H1 (cell line): ENCODE measurements at regions not wholly inside any gene's neighbourhood (a gene's known extent, or its start where the extent isn't known, plus 50 kb on each side); places are given as distances from the start of the nearest gene placed in this dataset.

ENCODE experiments used
- CTCF ChIA-PET: fragments of 300-600 bp; sonication (Branson Sonifier 250); formaldehyde crosslinking; loops from one replicate; lab custom pipeline; 2021; ENCODE audit not compliant: partially characterized antibody; lab: Charles Lee
- POLR2A ChIA-PET: fragments of 300-600 bp; sonication (Branson Sonifier 250); formaldehyde crosslinking; loops from one replicate; lab custom pipeline; 2021; ENCODE audit warnings: inconsistent platforms; ENCODE audit not compliant: partially characterized antibody; lab: Charles Lee
- DNase-seq, 2 experiments: peaks; one replicate each; pipeline versions ENCODE4 v3.0.0 to v3.0.0-alpha.2; 2010 to 2022; ENCODE audit warnings: low spot score in 2 of 2, low read depth in 1 of 2, mixed read lengths in 1 of 2
- FAIRE-seq: peaks from 2 replicates; lab custom pipeline; 2011; peaks lifted over from hg19 to GRCh38; lab: Jason Lieb, UNC
- H2AFZ ChIP-seq: 2 replicates; pipeline ENCODE4 v1.8.1; 2012; ENCODE audit warnings: low read length, inconsistent platforms
- H2AK5ac ChIP-seq: 2 replicates; pipeline ENCODE4 v1.6.1; 2013; ENCODE audit warnings: low read depth, low read length
- H2BK120ac ChIP-seq: replicated peaks from 2 replicates; pipeline ENCODE3; 2013; ENCODE audit warnings: low read depth, low read length, inconsistent platforms
- H2BK12ac ChIP-seq: 2 replicates; pipeline ENCODE4 v1.6.1; 2013; ENCODE audit warnings: low read depth, low read length
- H2BK15ac ChIP-seq: 2 replicates; pipeline ENCODE4 v1.6.1; 2013; ENCODE audit warnings: low read length
- H2BK20ac ChIP-seq: 2 replicates; pipeline ENCODE4 v1.6.1; 2013; ENCODE audit warnings: low read length
- H2BK5ac ChIP-seq: 2 replicates; pipeline ENCODE4 v1.6.1; 2013; ENCODE audit warnings: low read depth, low read length
- H3K14ac ChIP-seq: 2 replicates; pipeline ENCODE4 v1.6.1; 2013; ENCODE audit warnings: inconsistent platforms; ENCODE audit not compliant: insufficient read length
- H3K18ac ChIP-seq: 2 replicates; pipeline ENCODE4 v1.6.1; 2013; ENCODE audit warnings: low read length; ENCODE audit errors: extremely low read depth
- H3K23ac ChIP-seq: 2 replicates; pipeline ENCODE4 v1.6.1; 2013; ENCODE audit warnings: inconsistent platforms; ENCODE audit not compliant: insufficient read length
- H3K23me2 ChIP-seq: 2 replicates; pipeline ENCODE4 v1.6.1; 2013; ENCODE audit warnings: low read depth, low read length
- H3K27ac ChIP-seq: 2 replicates; pipeline ENCODE4 v1.6.1; 2011; ENCODE audit warnings: low read depth, low read length, inconsistent platforms
- H3K27me3 ChIP-seq, 4 experiments: replicated peaks in 1 of 4; 1 replicate in 1 of 4; 2 replicates in 3 of 4; pipeline versions ENCODE4 v1.6.1 to v1.8.1; 2011 to 2013; ENCODE audit warnings: low read length in 3 of 4, mild to moderate bottlenecking in 3 of 4, inconsistent platforms in 2 of 4, mixed read lengths in 2 of 4, moderate library complexity in 1 of 4; ENCODE audit not compliant: control insufficient read depth in 3 of 4, insufficient read depth in 3 of 4; ENCODE audit errors: extremely low read depth in 1 of 4
- H3K36me3 ChIP-seq, 4 experiments: 2 replicates each; pipeline versions ENCODE4 v1.6.1 to v1.8.1; 2011 to 2013; ENCODE audit warnings: mild to moderate bottlenecking in 4 of 4, low read length in 3 of 4, moderate library complexity in 2 of 4, control low read depth in 1 of 4, inconsistent platforms in 1 of 4; ENCODE audit not compliant: insufficient read depth in 4 of 4, control insufficient read depth in 2 of 4
- H3K4ac ChIP-seq: replicated peaks from 2 replicates; pipeline ENCODE3; 2013; ENCODE audit warnings: low read length, low read depth, mixed read lengths, inconsistent platforms; ENCODE audit not compliant: insufficient read length
- H3K4me1 ChIP-seq, 4 experiments: replicated peaks in 1 of 4; 1 replicate in 1 of 4; 2 replicates in 3 of 4; pipeline versions ENCODE4 v1.6.1 to v1.8.1; 2011 to 2013; ENCODE audit warnings: low read length in 3 of 4, inconsistent platforms in 2 of 4, mixed read lengths in 1 of 4; ENCODE audit not compliant: insufficient read depth in 4 of 4, control insufficient read depth in 3 of 4
- H3K4me2 ChIP-seq, 2 experiments: 2 replicates each; pipeline versions ENCODE4 v1.6.1 to v1.8.1; 2011 to 2013; ENCODE audit warnings: low read depth in 2 of 2, low read length in 2 of 2, control low read depth in 1 of 2, inconsistent platforms in 1 of 2, mild to moderate bottlenecking in 1 of 2; ENCODE audit not compliant: insufficient read depth in 1 of 2
- H3K4me3 ChIP-seq, 4 experiments: fragments of 200-600, 300-600 bp in 1 of 4; sonication (generic), shearing (Covaris generic), sonication (Bioruptor Twin) in 1 of 4; 2 replicates each; pipeline versions ENCODE4 v1.5.1 to v1.8.1; 2011 to 2016; ENCODE audit warnings: low read length in 4 of 4, low read depth in 3 of 4, control low read depth in 2 of 4, inconsistent platforms in 2 of 4, mild to moderate bottlenecking in 2 of 4, mixed read lengths in 1 of 4, moderate library complexity in 1 of 4; ENCODE audit not compliant: insufficient read depth in 2 of 4; ENCODE audit errors: extremely low read depth in 1 of 4
- H3K56ac ChIP-seq: replicated peaks from 2 replicates; pipeline ENCODE3; 2013; ENCODE audit warnings: low read depth, mild to moderate bottlenecking, mixed read lengths, low read length, inconsistent platforms; ENCODE audit not compliant: insufficient read length
- H3K79me1 ChIP-seq: 2 replicates; pipeline ENCODE4 v1.6.1; 2013; ENCODE audit warnings: low read depth, low read length, control low read depth
- H3K79me2 ChIP-seq, 2 experiments: 2 replicates each; pipeline versions ENCODE4 v1.6.1 to v1.8.1; 2012 to 2013; ENCODE audit warnings: low read length in 2 of 2, mild to moderate bottlenecking in 2 of 2, inconsistent platforms in 1 of 2; ENCODE audit not compliant: insufficient read depth in 2 of 2, control insufficient read depth in 1 of 2
- H3K9ac ChIP-seq, 4 experiments: replicated peaks in 1 of 4; 1 replicate in 1 of 4; 2 replicates in 3 of 4; pipeline versions ENCODE4 v1.6.1 to v1.8.1; 2011 to 2013; ENCODE audit warnings: low read depth in 3 of 4, low read length in 3 of 4, control low read depth in 2 of 4, mild to moderate bottlenecking in 2 of 4, moderate library complexity in 2 of 4, inconsistent platforms in 1 of 4; ENCODE audit errors: extremely low read depth in 1 of 4
- H3K9me3 ChIP-seq, 2 experiments: 2 replicates each; pipeline versions ENCODE4 v1.6.1 to v1.8.1; 2012 to 2013; ENCODE audit warnings: mild to moderate bottlenecking in 2 of 2, moderate library complexity in 2 of 2, control low read depth in 1 of 2, inconsistent platforms in 1 of 2, low read depth in 1 of 2, low read length in 1 of 2, mixed read lengths in 1 of 2; ENCODE audit not compliant: insufficient read depth in 2 of 2
- H4K20me1 ChIP-seq, 2 experiments: replicated peaks in 1 of 2; 2 replicates each; pipeline versions ENCODE3 to v1.8.1; 2011 to 2013; ENCODE audit warnings: inconsistent platforms in 2 of 2, low read length in 2 of 2, mild to moderate bottlenecking in 1 of 2; ENCODE audit not compliant: insufficient read depth in 2 of 2, control insufficient read depth in 1 of 2
- H4K5ac ChIP-seq: 2 replicates; pipeline ENCODE4 v1.6.1; 2013; ENCODE audit warnings: low read length, low read depth, mixed read lengths, inconsistent platforms; ENCODE audit not compliant: insufficient read length
- H4K8ac ChIP-seq: 2 replicates; pipeline ENCODE4 v1.8.0; 2013; ENCODE audit warnings: mild to moderate bottlenecking, moderate library complexity, low read length, inconsistent platforms; ENCODE audit not compliant: insufficient read depth; ENCODE audit errors: extremely low read depth
- H4K91ac ChIP-seq: replicated peaks from 2 replicates; pipeline ENCODE3; 2013; ENCODE audit warnings: low read length, mixed read lengths, inconsistent platforms; ENCODE audit not compliant: insufficient read length
- CREB1 ChIP-seq: IDR thresholded peaks from 2 replicates; pipeline ENCODE4 v1.6.1; 2012; ENCODE audit warnings: inconsistent platforms
- CTBP2 ChIP-seq: IDR thresholded peaks from 2 replicates; pipeline ENCODE4 v1.7.0; 2011; ENCODE audit warnings: borderline replicate concordance, mild to moderate bottlenecking, moderate library complexity, mixed read lengths, low read length; ENCODE audit not compliant: insufficient read depth, insufficient read length
- EP300 ChIP-seq, 2 experiments: IDR thresholded peaks; 1 replicate in 1 of 2; 2 replicates in 1 of 2; pipeline ENCODE4 v1.6.1; 2011 to 2012; ENCODE audit warnings: low read depth in 2 of 2, low read length in 2 of 2, mild to moderate bottlenecking in 2 of 2, borderline replicate concordance in 1 of 2, inconsistent platforms in 1 of 2, moderate library complexity in 1 of 2
- KDM1A ChIP-seq: fragments of 200-600, 300-600 bp; sonication (generic); IDR thresholded peaks from 2 replicates; pipeline ENCODE4 v1.7.1; 2016; ENCODE audit warnings: mild to moderate bottlenecking, low read length, borderline replicate concordance
- SUZ12 ChIP-seq: fragments of 200-600 bp; sonication (generic); IDR thresholded peaks from 2 replicates; pipeline ENCODE4 v1.6.1; 2012; ENCODE audit warnings: mild to moderate bottlenecking, inconsistent platforms, low read length, moderate library complexity, mixed read lengths
- TBP ChIP-seq: IDR thresholded peaks from 2 replicates; pipeline ENCODE4 v1.6.1; 2011; ENCODE audit warnings: low read depth, low read length, improper control_type of control experiment
- WGBS, 2 experiments: shearing (Covaris generic) in 1 of 2; methylation state at CpG; one replicate each; pipeline versions ENCODE4 v1.1.6 to v1.1.7; 2013 to 2015; ENCODE audit warnings: low lambda C conversion rate in 2 of 2, mixed read lengths in 2 of 2, inconsistent platforms in 1 of 2, low coverage in 1 of 2, missing lambda C conversion rate in 1 of 2; ENCODE audit not compliant: insufficient replicate concordance in 2 of 2, insufficient coverage in 1 of 2, insufficient read length in 1 of 2; ENCODE audit errors: extremely low coverage in 1 of 2, missing lambda C conversion rate in 1 of 2; 5-methylcytosine and 5-hydroxymethylcytosine counted together
- TF ChIP-seq, protein P1 (sequence below): IDR thresholded peaks from 2 replicates; pipeline ENCODE4 v1.6.1; 2012; ENCODE audit warnings: inconsistent platforms
- TF ChIP-seq, protein P2 (sequence below): IDR thresholded peaks from 2 replicates; pipeline ENCODE4 v1.6.1; 2012; ENCODE audit warnings: low read length, inconsistent platforms
- TF ChIP-seq, protein P3 (sequence below), 3 experiments: IDR thresholded peaks; 1 replicate in 2 of 3; 2 replicates in 1 of 3; pipeline versions ENCODE4 v1.5.1 to v1.6.1; 2011; ENCODE audit warnings: low read length in 3 of 3, mild to moderate bottlenecking in 3 of 3, inconsistent platforms in 2 of 3, low read depth in 1 of 3, moderate library complexity in 1 of 3; ENCODE audit not compliant: insufficient read depth in 1 of 3; ENCODE audit errors: control extremely low read depth in 1 of 3

DNA sequence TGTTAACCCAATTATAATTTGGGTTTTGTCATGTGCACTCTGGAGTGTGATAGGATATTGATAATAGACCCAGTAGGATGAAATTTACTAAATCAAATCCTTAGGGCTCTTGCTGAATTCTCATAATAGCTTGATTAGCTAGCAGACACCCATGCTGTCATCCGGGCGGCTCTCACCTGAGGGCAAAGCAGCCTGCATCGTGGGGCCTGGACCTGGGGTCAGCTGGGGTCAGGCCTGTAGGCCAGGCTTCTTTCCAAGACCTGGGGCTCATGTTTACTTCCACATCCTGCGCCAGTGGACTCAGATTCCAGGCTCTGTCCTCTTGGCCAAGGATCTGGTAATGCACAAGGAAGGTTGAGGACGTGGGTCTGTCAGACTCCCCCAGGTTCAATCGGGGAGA, 486.3 kb downstream of the NPHP4 start:
- H2BK20ac ChIP-seq, result no peak overlapping the region
- CTCF ChIA-PET, result interaction anchor here (1.5 to 4.4 kb wide), 5 partner anchors 24 to 848 kb away, joined by 3 to 11 read pairs (median 5); no protein-coding TSS in a partner anchor
- WGBS, 2 experiments, result 89% methylated on average over 6 of the region's 6 CpGs; no CpG with 5 or more reads in 1 of the 2 experiments
- TF ChIP-seq KDM1A (no peak), CTBP2 (no peak), CREB1 (no peak), TBP (no peak), EP300 (IDR thresholded peaks at IDR 0.05; ENCODE audit: borderline replicate concordance in 1 of 2, low read depth in 2 of 2, low read length in 2 of 2) (no peak), SUZ12 (no peak)
- TF ChIP-seq, protein P1, sequence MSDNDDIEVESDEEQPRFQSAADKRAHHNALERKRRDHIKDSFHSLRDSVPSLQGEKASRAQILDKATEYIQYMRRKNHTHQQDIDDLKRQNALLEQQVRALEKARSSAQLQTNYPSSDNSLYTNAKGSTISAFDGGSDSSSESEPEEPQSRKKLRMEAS, result no peak
- TF ChIP-seq, protein P2, sequence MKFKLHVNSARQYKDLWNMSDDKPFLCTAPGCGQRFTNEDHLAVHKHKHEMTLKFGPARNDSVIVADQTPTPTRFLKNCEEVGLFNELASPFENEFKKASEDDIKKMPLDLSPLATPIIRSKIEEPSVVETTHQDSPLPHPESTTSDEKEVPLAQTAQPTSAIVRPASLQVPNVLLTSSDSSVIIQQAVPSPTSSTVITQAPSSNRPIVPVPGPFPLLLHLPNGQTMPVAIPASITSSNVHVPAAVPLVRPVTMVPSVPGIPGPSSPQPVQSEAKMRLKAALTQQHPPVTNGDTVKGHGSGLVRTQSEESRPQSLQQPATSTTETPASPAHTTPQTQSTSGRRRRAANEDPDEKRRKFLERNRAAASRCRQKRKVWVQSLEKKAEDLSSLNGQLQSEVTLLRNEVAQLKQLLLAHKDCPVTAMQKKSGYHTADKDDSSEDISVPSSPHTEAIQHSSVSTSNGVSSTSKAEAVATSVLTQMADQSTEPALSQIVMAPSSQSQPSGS, result no peak
- TF ChIP-seq, protein P3, sequence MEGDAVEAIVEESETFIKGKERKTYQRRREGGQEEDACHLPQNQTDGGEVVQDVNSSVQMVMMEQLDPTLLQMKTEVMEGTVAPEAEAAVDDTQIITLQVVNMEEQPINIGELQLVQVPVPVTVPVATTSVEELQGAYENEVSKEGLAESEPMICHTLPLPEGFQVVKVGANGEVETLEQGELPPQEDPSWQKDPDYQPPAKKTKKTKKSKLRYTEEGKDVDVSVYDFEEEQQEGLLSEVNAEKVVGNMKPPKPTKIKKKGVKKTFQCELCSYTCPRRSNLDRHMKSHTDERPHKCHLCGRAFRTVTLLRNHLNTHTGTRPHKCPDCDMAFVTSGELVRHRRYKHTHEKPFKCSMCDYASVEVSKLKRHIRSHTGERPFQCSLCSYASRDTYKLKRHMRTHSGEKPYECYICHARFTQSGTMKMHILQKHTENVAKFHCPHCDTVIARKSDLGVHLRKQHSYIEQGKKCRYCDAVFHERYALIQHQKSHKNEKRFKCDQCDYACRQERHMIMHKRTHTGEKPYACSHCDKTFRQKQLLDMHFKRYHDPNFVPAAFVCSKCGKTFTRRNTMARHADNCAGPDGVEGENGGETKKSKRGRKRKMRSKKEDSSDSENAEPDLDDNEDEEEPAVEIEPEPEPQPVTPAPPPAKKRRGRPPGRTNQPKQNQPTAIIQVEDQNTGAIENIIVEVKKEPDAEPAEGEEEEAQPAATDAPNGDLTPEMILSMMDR (IDR thresholded peaks at IDR 0.05; ENCODE audit: control extremely low read depth in 1 of 3, insufficient read depth in 1 of 3, low read depth in 1 of 3, low read length in 3 of 3), result no peak

More for the DNA sequence above, 486.3 kb downstream of the NPHP4 start:
- H4K8ac ChIP-seq, result no peak overlapping the region
- no peaks in the 10 kb centered on the region for H3K79me2 ChIP-seq
- H3K4me3 ChIP-seq, result no peak overlapping the region
- H4K20me1 ChIP-seq, result no peaks in the 10 kb centered on the region
- peaks cover 0 to under 1% (median 0%) of the 10 kb centered on the region in 4 experiments; a peak in 2 of 7 replicates for H3K4me1 ChIP-seq
- DNase-seq, result no peak
- H3K9ac ChIP-seq, result no peak overlapping the region
- no peak overlapping the region for H3K14ac ChIP-seq
- POLR2A ChIA-PET, result no interaction called here
- H3K4me2 ChIP-seq, result no peak overlapping the region
- no peaks in the 10 kb centered on the region for H3K23me2 ChIP-seq
- no peak overlapping the region for H3K56ac ChIP-seq
- no peaks in the 10 kb centered on the region for H3K36me3 ChIP-seq
- no peak overlapping the region for H2BK120ac ChIP-seq
- H2BK5ac ChIP-seq, result no peak overlapping the region
- H3K23ac ChIP-seq, result no peak overlapping the region
- H3K18ac ChIP-seq, result no peak overlapping the region
- no peak overlapping the region for H3K27ac ChIP-seq
- H2AK5ac ChIP-seq, result no peak overlapping the region
- no peaks in the 10 kb centered on the region for H3K9me3 ChIP-seq
- no peaks in the 10 kb centered on the region for H3K79me1 ChIP-seq
- H2BK15ac ChIP-seq, result no peak overlapping the region
- no peak overlapping the region for H2BK12ac ChIP-seq
- no peak overlapping the region for H2AFZ ChIP-seq
- H3K27me3 ChIP-seq, result no peaks in the 10 kb centered on the region; a peak in 1 of 7 replicates
- no peak overlapping the region for H4K5ac ChIP-seq
- no peak overlapping the region for H4K91ac ChIP-seq
- H3K4ac ChIP-seq, result no peak overlapping the region
- FAIRE-seq, result no peak
